ENCODE measurements at regions not wholly inside any gene's neighbourhood (a gene's known extent, or its start where the extent isn't known, plus 50 kb on each side); places are given as distances from the start of the nearest gene placed in this dataset.
"Not testable (repeated sequence)": the region's sequence is repeated elsewhere in the genome, so short reads cannot be mapped to it uniquely, and the experiment has no call there.

DNA sequence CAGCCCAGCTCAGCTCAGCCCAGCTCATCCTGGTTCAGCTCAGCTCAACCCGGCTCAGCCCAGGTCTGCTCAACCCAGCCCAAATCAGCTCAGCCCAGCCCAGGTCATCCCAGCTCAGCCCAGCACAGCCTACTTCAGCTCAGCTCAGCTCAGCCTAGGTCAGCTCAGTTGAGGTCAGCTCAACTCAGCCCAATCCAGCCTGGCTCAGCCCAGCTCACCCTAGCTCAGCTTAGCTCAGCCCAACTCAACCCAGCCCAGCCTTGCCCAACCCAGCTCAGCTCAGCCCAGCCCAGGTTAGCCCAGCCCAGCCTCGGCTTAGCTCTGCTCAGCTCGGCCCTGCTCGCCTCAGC, 332.3 kb downstream of the TMEM121 start:
- Mint-ChIP-seq H3K9me3 (peaks cover 60% of the 10 kb centered on the region), H3K4me1 (ENCODE audit: low read depth) (no peaks in the 10 kb centered on the region), H3K27ac (no peak overlapping the region), H3K4me3 (no peak overlapping the region), H3K27me3 (ENCODE audit: insufficient read depth) (no peaks in the 10 kb centered on the region), H3K36me3 (ENCODE audit: low read depth) (peaks cover 2% of the 10 kb centered on the region; the same call in 1 of the 2 replicates)
- DNase-seq = no peak
- no peak for TF ChIP-seq CTCF (IDR thresholded peaks at IDR 0.05)

DNA sequence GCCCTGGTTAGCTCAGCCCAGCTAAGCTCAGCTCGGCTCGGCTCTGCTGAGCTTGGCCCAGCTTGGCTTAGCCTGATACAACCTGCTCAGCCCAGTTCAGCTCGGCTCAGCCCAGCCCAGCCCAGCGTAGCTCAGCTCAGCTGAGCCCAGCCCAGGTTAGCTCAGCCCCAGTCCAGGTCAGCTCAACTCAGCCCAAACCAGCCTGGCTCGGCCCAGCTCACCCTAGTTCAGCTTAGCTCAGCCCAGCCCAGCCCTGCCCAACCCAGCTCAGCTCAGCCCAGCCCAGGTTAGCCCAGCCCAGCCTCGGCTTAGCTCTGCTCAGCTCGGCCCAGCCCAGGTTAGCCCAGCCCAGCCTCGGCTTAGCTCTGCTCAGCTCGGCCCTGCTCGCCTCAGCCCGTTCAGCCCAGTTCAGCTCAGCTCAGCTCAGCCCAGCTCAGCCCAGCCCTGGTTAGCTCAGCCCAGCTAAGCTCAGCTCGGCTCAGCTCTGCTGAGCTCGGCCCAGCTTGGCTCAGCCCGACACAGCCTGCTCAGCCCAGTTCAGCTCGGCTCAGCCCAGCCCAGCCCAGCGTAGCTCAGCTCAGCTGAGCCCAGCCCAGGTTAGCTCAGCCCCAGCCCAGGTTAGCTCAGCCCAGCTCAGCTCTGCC, 332.8 kb downstream of the TMEM121 start:
- not testable (repeated sequence) for DNase-seq; H3K36me3 Mint-ChIP-seq (ENCODE audit: low read depth); H3K27me3 Mint-ChIP-seq (ENCODE audit: insufficient read depth); H3K27ac Mint-ChIP-seq; H3K4me3 Mint-ChIP-seq; H3K4me1 Mint-ChIP-seq (ENCODE audit: low read depth)
- peaks cover 57% of the 10 kb centered on the region for H3K9me3 Mint-ChIP-seq

DNA sequence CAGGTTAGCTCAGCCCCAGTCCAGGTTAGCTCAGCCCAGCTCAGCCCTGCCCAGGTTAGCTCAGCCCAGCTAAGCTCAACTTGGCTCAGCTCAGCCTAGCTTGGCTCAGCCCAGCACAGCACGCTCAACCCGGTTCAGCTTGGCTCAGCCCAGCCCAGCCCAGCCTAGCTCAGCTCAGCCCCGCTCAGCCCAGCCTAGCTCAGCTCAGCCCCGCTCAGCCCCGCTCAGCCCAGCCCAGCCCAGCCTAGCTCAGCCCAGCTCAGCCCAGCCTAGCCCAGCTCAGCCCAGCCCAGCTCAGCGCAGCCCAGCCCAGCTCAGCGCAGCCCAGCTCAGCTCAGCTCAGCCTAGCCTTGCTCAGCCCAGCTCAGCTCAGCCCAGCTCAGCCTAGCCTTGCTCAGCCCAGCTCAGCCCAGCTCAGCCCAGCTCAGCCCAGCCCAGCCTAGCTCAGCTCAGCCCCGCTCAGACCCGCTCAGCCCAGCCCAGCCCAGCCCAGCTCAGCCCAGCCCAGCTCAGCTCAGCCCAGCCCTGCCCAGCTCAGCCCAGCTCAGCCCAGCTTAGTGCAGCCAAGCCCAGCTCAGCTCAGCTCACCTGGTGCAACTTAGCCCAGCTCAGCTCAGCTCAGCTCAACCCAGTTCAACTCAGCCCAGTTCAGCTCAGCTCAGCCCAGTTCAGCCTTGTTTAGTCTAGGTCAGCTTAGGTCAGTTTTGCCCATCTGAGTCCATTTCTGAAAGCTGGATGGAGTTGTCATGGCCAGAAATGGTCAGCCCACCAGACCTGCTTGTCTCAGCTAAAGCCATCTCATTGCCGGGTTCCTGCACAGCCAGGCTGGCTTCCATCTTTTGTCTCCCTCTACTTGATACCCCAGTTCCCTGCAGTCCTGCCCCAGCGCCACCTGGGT, 333.6 kb downstream of the TMEM121 start:
- no peak for TF ChIP-seq CTCF (IDR thresholded peaks at IDR 0.05)
- Mint-ChIP-seq H3K4me1 (ENCODE audit: low read depth) (no peaks in the 10 kb centered on the region), H3K4me3 (no peak overlapping the region), H3K27ac (no peak overlapping the region), H3K9me3 (peaks cover 58% of the 10 kb centered on the region), H3K27me3 (ENCODE audit: insufficient read depth) (no peaks in the 10 kb centered on the region), H3K36me3 (ENCODE audit: low read depth) (no peaks in the 10 kb centered on the region)
- no peak for DNase-seq

- Mint-ChIP-seq H3K27ac (no peak overlapping the region), H3K4me1 (ENCODE audit: low read depth) (no peaks in the 10 kb centered on the region), H3K9me3 (peaks cover 50% of the 10 kb centered on the region)
These were observed 334.5 kb downstream of the TMEM121 start for GRCh38 chr14:105860615-105861580.

DNA sequence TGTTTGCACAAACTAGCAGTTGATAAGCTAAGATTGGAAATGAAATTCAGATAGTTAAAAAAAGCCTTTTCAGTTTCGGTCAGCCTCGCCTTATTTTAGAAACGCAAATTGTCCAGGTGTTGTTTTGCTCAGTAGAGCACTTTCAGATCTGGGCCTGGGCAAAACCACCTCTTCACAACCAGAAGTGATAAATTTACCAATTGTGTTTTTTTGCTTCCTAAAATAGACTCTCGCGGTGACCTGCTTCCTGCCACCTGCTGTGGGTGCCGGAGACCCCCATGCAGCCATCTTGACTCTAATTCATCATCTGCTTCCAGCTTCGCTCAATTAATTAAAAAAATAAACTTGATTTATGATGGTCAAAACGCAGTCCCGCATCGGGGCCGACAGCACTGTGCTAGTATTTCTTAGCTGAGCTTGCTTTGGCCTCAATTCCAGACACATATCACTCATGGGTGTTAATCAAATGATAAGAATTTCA, 335.6 kb downstream of the TMEM121 start:
- H3K36me3 Mint-ChIP-seq (ENCODE audit: low read depth) = no peaks in the 10 kb centered on the region
- peaks cover 54% of the 10 kb centered on the region for H3K9me3 Mint-ChIP-seq
- DNase-seq = no peak
- H3K27ac Mint-ChIP-seq = no peak overlapping the region
- TF ChIP-seq CTCF (IDR thresholded peaks at IDR 0.05) = no peak
- H3K4me1 Mint-ChIP-seq (ENCODE audit: low read depth) = no peaks in the 10 kb centered on the region
- no peaks in the 10 kb centered on the region; the same call in 1 of the 2 replicates for H3K27me3 Mint-ChIP-seq (ENCODE audit: insufficient read depth)
- H3K4me3 Mint-ChIP-seq = no peak overlapping the region

More at GRCh38 chr14:105860615-105861580, 334.5 kb downstream of the TMEM121 start:
- no peak for DNase-seq
- no peaks in the 10 kb centered on the region for H3K36me3 Mint-ChIP-seq (ENCODE audit: low read depth)
- no peaks in the 10 kb centered on the region; the same call in 1 of the 2 replicates for H3K27me3 Mint-ChIP-seq (ENCODE audit: insufficient read depth)
- no peak overlapping the region for H3K4me3 Mint-ChIP-seq
- no peak for TF ChIP-seq CTCF (IDR thresholded peaks at IDR 0.05)
